GM23338 (cell line): ENCODE measurements at regions not wholly inside any gene's neighbourhood (a gene's known extent, or its start where the extent isn't known, plus 50 kb on each side); places are given as distances from the start of the nearest gene placed in this dataset.

Experiments used
- ATAC-seq: fragments of 200-7000 bp; cut with Tn5 transposase; 3 replicates; pipeline ENCODE4 v1.9.1; 2020
- DNase-seq: peaks from one replicate; pipeline ENCODE4 v3.0.0-alpha.2; 2015; ENCODE audit warnings: low spot score
- H2AFZ ChIP-seq: fragments of 200-600 bp; sonication (generic); 2 replicates; pipeline ENCODE4 v1.8.0; 2016; ENCODE audit warnings: antibody characterized with exemption, mild to moderate bottlenecking, moderate library complexity
- H3F3A ChIP-seq: fragments of 200-600 bp; sonication (generic); replicated peaks from 2 replicates; pipeline ENCODE4 v1.8.0; 2017; ENCODE audit warnings: antibody characterized with exemption, mixed run types, low read depth
- H3K27ac ChIP-seq: fragments of 200-600 bp; sonication (generic); 2 replicates; pipeline ENCODE4 v1.6.1; 2016; ENCODE audit warnings: low read depth
- H3K27me3 ChIP-seq: fragments of 200-600 bp; sonication (generic); 2 replicates; pipeline ENCODE4 v1.8.0; 2016; ENCODE audit warnings: mild to moderate bottlenecking, mixed run types, moderate library complexity; ENCODE audit not compliant: insufficient read depth
- H3K36me3 ChIP-seq: fragments of 200-600 bp; sonication (generic); 2 replicates; pipeline ENCODE4 v1.8.0; 2016; ENCODE audit warnings: mild to moderate bottlenecking; ENCODE audit not compliant: insufficient read depth
- H3K4me1 ChIP-seq: fragments of 200-600 bp; sonication (generic); 2 replicates; pipeline ENCODE4 v1.8.0; 2016; ENCODE audit warnings: mild to moderate bottlenecking, moderate library complexity; ENCODE audit not compliant: insufficient read depth
- H3K4me2 ChIP-seq: fragments of 200-600 bp; sonication (generic); 2 replicates; pipeline ENCODE4 v1.7.1; 2017; ENCODE audit warnings: mixed run types
- H3K4me3 ChIP-seq: fragments of 200-600 bp; sonication (generic); 2 replicates; pipeline ENCODE4 v1.6.1; 2016; ENCODE audit warnings: mixed run types
- H3K79me2 ChIP-seq: fragments of 200-600 bp; sonication (generic); replicated peaks from 2 replicates; pipeline ENCODE4 v1.8.0; 2017; ENCODE audit warnings: mild to moderate bottlenecking; ENCODE audit not compliant: insufficient read depth
- H3K9me2 ChIP-seq: fragments of 200-600 bp; sonication (generic); 2 replicates; pipeline ENCODE4 v1.8.0; 2017; ENCODE audit not compliant: insufficient read depth
- H4K20me1 ChIP-seq: fragments of 200-600 bp; sonication (generic); replicated peaks from 2 replicates; pipeline ENCODE4 v1.8.0; 2017; ENCODE audit warnings: mild to moderate bottlenecking; ENCODE audit not compliant: insufficient read depth
- H3K27ac Mint-ChIP-seq: 2 replicates; pipeline ENCODE4 v1.8.0; 2020; ENCODE audit warnings: inconsistent platforms, mild to moderate bottlenecking, moderate library complexity, mixed read lengths
- H3K27me3 Mint-ChIP-seq: 3 replicates; pipeline ENCODE4 v1.8.0; 2022; ENCODE audit warnings: low read depth, mild to moderate bottlenecking, moderate library complexity, mixed read lengths, inconsistent platforms; ENCODE audit not compliant: insufficient read depth, poor library complexity
- H3K36me3 Mint-ChIP-seq: 3 replicates; pipeline ENCODE4 v1.8.0; 2021; ENCODE audit warnings: low read depth, mild to moderate bottlenecking, inconsistent platforms, moderate library complexity, mixed read lengths
- H3K4me1 Mint-ChIP-seq: 3 replicates; pipeline ENCODE4 v1.8.0; 2020; ENCODE audit warnings: mild to moderate bottlenecking, inconsistent platforms, mixed read lengths
- H3K4me3 Mint-ChIP-seq: 3 replicates; pipeline ENCODE4 v1.8.0; 2021; ENCODE audit warnings: moderate library complexity, mild to moderate bottlenecking, inconsistent platforms, mixed read lengths
- H3K9me3 Mint-ChIP-seq: 3 replicates; pipeline ENCODE4 v1.8.0; 2020; ENCODE audit warnings: moderate library complexity, mild to moderate bottlenecking, inconsistent platforms, mixed read lengths
- CREB1 ChIP-seq: fragments of 250-450 bp; sonication (Bioruptor Pico); IDR thresholded peaks from 2 replicates; pipeline ENCODE4 v1.5.0; 2020; ENCODE audit warnings: low read depth, mild to moderate bottlenecking, moderate library complexity
- CTCF ChIP-seq, 2 experiments: fragments of 200-600 bp in 1 of 2; sonication (generic) in 1 of 2; conservative IDR thresholded peaks; 2 replicates each; pipeline versions ENCODE4 v1.5.1 to v1.6.1; 2016 to 2017; ENCODE audit warnings: antibody characterized with exemption in 2 of 2, low read depth in 2 of 2, mild to moderate bottlenecking in 2 of 2, moderate library complexity in 1 of 2
- EZH2phosphoT487 ChIP-seq: fragments of 200-600 bp; sonication (generic); IDR thresholded peaks from one replicate; pipeline ENCODE4 v1.8.1; 2018; ENCODE audit warnings: antibody characterized with exemption; ENCODE audit not compliant: unreplicated experiment
- JUNB ChIP-seq: IDR thresholded peaks from one replicate; pipeline ENCODE4 v1.6.1; 2016; ENCODE audit warnings: antibody characterized with exemption; ENCODE audit not compliant: unreplicated experiment
- NANOG ChIP-seq: IDR thresholded peaks from 2 replicates; pipeline ENCODE4 v1.6.1; 2016; ENCODE audit warnings: antibody characterized with exemption, borderline replicate concordance
- REST ChIP-seq: IDR thresholded peaks from one replicate; pipeline ENCODE4 v1.6.1; 2018; ENCODE audit warnings: antibody characterized with exemption; ENCODE audit not compliant: unreplicated experiment
- STAT1 ChIP-seq: IDR thresholded peaks from one replicate; pipeline ENCODE4 v1.6.1; 2016; ENCODE audit warnings: antibody characterized with exemption; ENCODE audit not compliant: unreplicated experiment
- ZNF462 ChIP-seq: fragments of 250-450 bp; sonication (Bioruptor Pico); IDR thresholded peaks from 2 replicates; pipeline ENCODE4 v1.5.0; 2020; ENCODE audit warnings: mild to moderate bottlenecking, moderate library complexity

- TF ChIP-seq ZNF462 (CRISPR knock-in tag) (no peak), STAT1 (no peak), NANOG (no peak), EZH2phosphoT487 (no peak)
Observed at GRCh38 chr2:36190097-36190496, 165.5 kb upstream of the CRIM1 start (continued).

GRCh38 chr2:36185624-36186023 is 170.0 kb upstream of the CRIM1 start:
- Histone ChIP-seq H3K4me3 (no peak overlapping the region), H3K27ac (no peak overlapping the region), H3K9me2 (no peaks in the 10 kb centered on the region), H2AFZ (no peak overlapping the region), H3K79me2 (no peaks in the 10 kb centered on the region), H3K36me3 (no peaks in the 10 kb centered on the region), H4K20me1 (no peaks in the 10 kb centered on the region), H3F3A (no peaks in the 10 kb centered on the region), H3K4me1 (no peaks in the 10 kb centered on the region), H3K4me2 (no peak overlapping the region), H3K27me3 (no peaks in the 10 kb centered on the region)
- H3K27me3 Mint-ChIP-seq: no peaks in the 10 kb centered on the region
- peaks cover 10% of the 10 kb centered on the region; the same call in 2 of the 3 replicates for H3K36me3 Mint-ChIP-seq
- no peak for DNase-seq
- no peak overlapping the region for H3K4me3 Mint-ChIP-seq
- TF ChIP-seq EZH2phosphoT487 (no peak), CREB1 (CRISPR knock-in tag) (no peak), CTCF (conservative IDR thresholded peaks at IDR 0.05; ENCODE audit: low read depth in 2 of 2) (no peak), REST (no peak), JUNB (no peak)
- no peak for ATAC-seq
- no peaks in the 10 kb centered on the region for H3K4me1 Mint-ChIP-seq
- H3K9me3 Mint-ChIP-seq: peaks cover 10% of the 10 kb centered on the region
- H3K27ac Mint-ChIP-seq: no peak overlapping the region
